ENCODE measurements at regions not wholly inside any gene's neighbourhood (a gene's known extent, or its start where the extent isn't known, plus 50 kb on each side); places are given as distances from the start of the nearest gene placed in this dataset.

DNA sequence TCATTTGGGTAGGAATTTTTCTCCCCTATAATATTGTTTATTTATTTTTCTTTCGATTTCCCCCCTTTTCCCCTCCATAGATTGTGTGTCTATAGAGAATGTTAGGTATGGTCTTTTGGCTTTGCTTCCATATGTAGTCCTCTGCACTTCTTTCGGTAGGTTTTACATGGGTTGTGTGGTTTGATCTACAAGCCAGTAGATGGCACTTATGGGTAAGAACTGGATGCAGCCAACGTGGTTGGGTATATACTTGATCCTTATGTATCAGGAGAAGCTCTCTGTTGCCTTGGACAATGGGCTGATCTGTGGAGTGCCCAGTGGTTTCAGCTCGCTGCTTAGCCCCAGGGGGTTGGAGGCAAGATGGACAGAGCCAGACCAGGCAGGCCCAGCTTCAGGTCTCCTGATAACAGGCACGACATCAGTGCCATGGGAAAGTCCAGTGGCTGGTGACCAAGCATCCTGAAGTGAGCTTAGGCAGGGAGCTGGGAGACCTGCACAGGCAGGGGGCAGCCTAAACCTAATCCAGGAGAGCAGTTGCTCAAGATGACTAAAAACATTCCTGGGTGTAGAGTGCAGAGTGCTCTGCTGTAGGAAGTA lies 488.3 kb downstream of the CCDC85A start:
- no peaks in the 10 kb centered on the region for H3K4me1 ChIP-seq
- no peaks in the 10 kb centered on the region for H3K36me3 ChIP-seq
- no peak overlapping the region for H3K27ac ChIP-seq
- peaks cover 0 to 18% (median 0%) of the 10 kb centered on the region in 3 donors for H3K9me3 ChIP-seq
- no peaks in the 10 kb centered on the region for H3K27me3 ChIP-seq
- 49 to 78% methylated on average over 2 of the region's 5 CpGs for WGBS, 2 donors (ENCODE audit: low coverage in 1 of 2)
- no peak overlapping the region for H3K4me3 ChIP-seq
- TF ChIP-seq EP300 (IDR thresholded peaks at IDR 0.05) (no peak), POLR2AphosphoS5 (IDR thresholded peaks at IDR 0.05) (no peak), POLR2A (IDR thresholded peaks at IDR 0.05) (no peak)
- TF ChIP-seq, protein P1, sequence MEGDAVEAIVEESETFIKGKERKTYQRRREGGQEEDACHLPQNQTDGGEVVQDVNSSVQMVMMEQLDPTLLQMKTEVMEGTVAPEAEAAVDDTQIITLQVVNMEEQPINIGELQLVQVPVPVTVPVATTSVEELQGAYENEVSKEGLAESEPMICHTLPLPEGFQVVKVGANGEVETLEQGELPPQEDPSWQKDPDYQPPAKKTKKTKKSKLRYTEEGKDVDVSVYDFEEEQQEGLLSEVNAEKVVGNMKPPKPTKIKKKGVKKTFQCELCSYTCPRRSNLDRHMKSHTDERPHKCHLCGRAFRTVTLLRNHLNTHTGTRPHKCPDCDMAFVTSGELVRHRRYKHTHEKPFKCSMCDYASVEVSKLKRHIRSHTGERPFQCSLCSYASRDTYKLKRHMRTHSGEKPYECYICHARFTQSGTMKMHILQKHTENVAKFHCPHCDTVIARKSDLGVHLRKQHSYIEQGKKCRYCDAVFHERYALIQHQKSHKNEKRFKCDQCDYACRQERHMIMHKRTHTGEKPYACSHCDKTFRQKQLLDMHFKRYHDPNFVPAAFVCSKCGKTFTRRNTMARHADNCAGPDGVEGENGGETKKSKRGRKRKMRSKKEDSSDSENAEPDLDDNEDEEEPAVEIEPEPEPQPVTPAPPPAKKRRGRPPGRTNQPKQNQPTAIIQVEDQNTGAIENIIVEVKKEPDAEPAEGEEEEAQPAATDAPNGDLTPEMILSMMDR (IDR thresholded peaks at IDR 0.05), result no peak
- ATAC-seq, result no peak

DNA sequence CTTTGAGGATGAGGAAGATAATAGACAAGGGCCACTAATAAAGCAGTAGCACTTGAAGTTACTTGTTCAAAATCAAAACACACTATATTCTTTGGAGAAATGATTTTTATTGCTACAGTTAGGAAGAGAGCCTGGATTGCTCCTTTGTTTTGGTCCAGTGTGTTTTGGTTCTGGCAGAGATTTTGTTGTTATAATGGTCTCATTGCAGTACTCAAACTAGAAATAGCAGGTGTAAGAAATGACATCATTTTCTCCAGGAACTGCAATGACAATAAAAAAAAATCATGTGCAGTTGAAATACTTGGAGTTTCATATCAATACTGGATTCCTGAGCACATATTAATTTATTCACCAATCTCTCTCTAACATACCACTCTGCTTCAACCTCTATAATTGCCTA lies 490.3 kb downstream of the CCDC85A start:
- Histone ChIP-seq H3K4me1 (no peaks in the 10 kb centered on the region), H3K9me3 (peaks cover 0 to 18% (median 0%) of the 10 kb centered on the region in 3 donors), H3K27ac (no peak overlapping the region), H3K4me3 (no peak overlapping the region), H3K27me3 (no peaks in the 10 kb centered on the region), H3K36me3 (no peaks in the 10 kb centered on the region)
- ATAC-seq, result no peak
- TF ChIP-seq POLR2AphosphoS5 (IDR thresholded peaks at IDR 0.05) (no peak), EP300 (IDR thresholded peaks at IDR 0.05) (no peak), POLR2A (IDR thresholded peaks at IDR 0.05) (no peak)
- TF ChIP-seq, protein P1 (IDR thresholded peaks at IDR 0.05), result no peak

DNA sequence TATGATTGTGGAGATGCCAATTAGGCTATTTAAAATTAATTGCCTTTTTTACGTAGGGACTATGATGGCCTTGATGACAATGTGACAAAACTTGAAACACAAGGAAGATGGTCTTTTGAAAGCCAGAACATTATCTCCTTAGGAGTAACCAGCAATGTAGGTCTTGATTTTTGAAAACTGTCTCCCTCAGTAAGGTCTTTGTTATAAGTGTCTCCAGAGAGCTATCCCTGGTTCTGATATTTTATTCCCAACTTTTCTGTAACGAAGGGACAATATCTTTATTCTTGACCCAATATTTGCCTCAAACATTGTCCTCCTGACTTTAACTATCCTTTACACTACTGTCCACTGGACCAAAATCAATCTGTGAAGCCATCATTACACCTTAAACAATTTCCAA lies 493.2 kb downstream of the CCDC85A start:
- 60 to 77% methylated on average over 2 of the region's 2 CpGs for WGBS, 2 donors (ENCODE audit: low coverage in 1 of 2)
- no peak overlapping the region for H3K27ac ChIP-seq
- no peaks in the 10 kb centered on the region for H3K27me3 ChIP-seq
- no peaks in the 10 kb centered on the region for H3K4me1 ChIP-seq
- no peak overlapping the region for H3K4me3 ChIP-seq
- ATAC-seq, result no peak
- peaks cover 0 to 13% (median 0%) of the 10 kb centered on the region in 3 donors for H3K9me3 ChIP-seq
- H3K36me3 ChIP-seq, result no peaks in the 10 kb centered on the region
- TF ChIP-seq, protein P1 (IDR thresholded peaks at IDR 0.05), result no peak
- TF ChIP-seq EP300 (IDR thresholded peaks at IDR 0.05) (no peak), POLR2AphosphoS5 (IDR thresholded peaks at IDR 0.05) (no peak)

DNA sequence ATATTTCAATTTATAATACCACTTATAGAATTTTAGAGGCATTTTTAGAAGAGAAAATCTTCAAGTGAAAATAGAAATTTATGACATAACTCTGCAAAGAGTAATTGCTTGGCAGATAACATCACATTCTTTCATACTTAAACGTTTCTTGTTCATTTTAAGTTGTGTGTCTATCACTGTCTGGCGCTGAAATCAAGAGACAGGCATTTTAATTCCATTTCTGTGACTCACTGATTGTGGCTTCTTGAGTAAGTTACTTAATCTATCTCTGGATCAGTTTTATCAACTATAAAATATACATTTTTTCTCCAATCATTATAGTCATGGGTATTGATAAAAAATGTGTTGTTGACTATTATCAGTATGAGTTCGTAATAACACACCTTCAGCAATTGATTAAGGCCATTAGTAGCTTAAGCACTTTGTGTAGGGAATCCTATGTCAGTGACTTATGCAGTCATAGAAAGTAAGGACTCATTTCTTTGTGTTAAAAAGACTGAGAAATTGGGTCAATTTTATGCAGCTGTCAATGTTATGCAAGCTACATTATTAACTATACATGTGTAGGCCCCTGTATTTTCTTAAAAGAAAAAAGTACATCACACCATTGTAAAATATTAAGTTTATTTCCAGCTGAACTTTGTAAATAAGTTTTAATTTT lies 497.3 kb downstream of the CCDC85A start:
- Histone ChIP-seq H3K27me3 (no peaks in the 10 kb centered on the region), H3K9me3 (no peaks in the 10 kb centered on the region), H3K27ac (no peak overlapping the region), H3K4me3 (no peak overlapping the region), H3K4me1 (no peaks in the 10 kb centered on the region), H3K36me3 (no peaks in the 10 kb centered on the region)
- 51 to 83% methylated on average over 1 to 3 of the region's 3 CpGs for WGBS, 2 donors (ENCODE audit: low coverage in 1 of 2)
- TF ChIP-seq POLR2A (IDR thresholded peaks at IDR 0.05), result no peak
- TF ChIP-seq, protein P1 (IDR thresholded peaks at IDR 0.05), result no peak
- TF ChIP-seq EP300 (IDR thresholded peaks at IDR 0.05), result no peak
- TF ChIP-seq POLR2AphosphoS5 (IDR thresholded peaks at IDR 0.05), result no peak
- ATAC-seq, result no peak
